Stomach (tissue), 8 donors: ENCODE measurements at regions not wholly inside any gene's neighbourhood (a gene's known extent, or its start where the extent isn't known, plus 50 kb on each side); places are given as distances from the start of the nearest gene placed in this dataset.

Experiments
- DNase-seq, 2 donors: peaks; one replicate each; pipeline versions ENCODE4 v3.0.0 to v3.0.0-alpha.2; 2013 to 2019
- H3K27ac ChIP-seq, 5 donors: fragments of 200-600 bp in 4 of 5; sonication (generic) in 4 of 5; one replicate each; pipeline ENCODE4 v1.5.1; 2013 to 2019; ENCODE audit warnings: mild to moderate bottlenecking in 1 of 5, moderate library complexity in 1 of 5
- H3K27me3 ChIP-seq, 3 donors: fragments of 200-600 bp; sonication (generic); one replicate each; pipeline ENCODE4 v1.5.1; 2017 to 2019; ENCODE audit warnings: mixed run types in 1 of 3
- H3K36me3 ChIP-seq, 4 donors: fragments of 200-600 bp; sonication (generic); 1 replicate in 3 of 4; 2 replicates in 1 of 4; pipeline ENCODE4 v1.5.1; 2016 to 2019
- H3K4me1 ChIP-seq, 4 donors: fragments of 200-600 bp; sonication (generic); one replicate each; pipeline ENCODE4 v1.5.1; 2016 to 2019
- H3K4me3 ChIP-seq, 4 donors: fragments of 200-600 bp; sonication (generic) in 3 of 4; one replicate each; pipeline ENCODE4 v1.5.1; 2016 to 2019; ENCODE audit warnings: mild to moderate bottlenecking in 1 of 4
- H3K9me3 ChIP-seq, 4 donors: fragments of 200-600 bp; sonication (generic); one replicate each; pipeline ENCODE4 v1.5.1; 2016 to 2019
- EP300 ChIP-seq: sonication (generic); formaldehyde crosslinking; IDR thresholded peaks from one replicate; pipeline ENCODE4 v1.6.1; 2017; ENCODE audit warnings: antibody characterized with exemption
- POLR2A ChIP-seq, 4 donors: fragments of 450-650 bp; IDR thresholded peaks; one replicate each; pipeline ENCODE4 v1.6.1; 2016; ENCODE audit warnings: antibody characterized with exemption in 4 of 4, control low read depth in 2 of 4, mild to moderate bottlenecking in 1 of 4, moderate library complexity in 1 of 4
- POLR2AphosphoS5 ChIP-seq, 3 donors: sonication (generic); formaldehyde crosslinking; IDR thresholded peaks; one replicate each; pipeline ENCODE4 v1.6.1; 2016; ENCODE audit warnings: antibody characterized with exemption in 3 of 3
- WGBS, 5 donors: extraction: QIAGEN DNeasy Blood & Tissue Kit in 3 of 5; methylation state at CpG; one replicate each; pipeline versions ENCODE4 v1.1.5 to v1.1.7; 2013 to 2018; 5-methylcytosine and 5-hydroxymethylcytosine counted together
- intact Hi-C: fragments of 100-400 bp; cut with DNase I; formaldehyde crosslinking; loops from one replicate; pipeline ENCODE4 v1.15.1; 2023; ENCODE audit warnings: low total_unique reads
- TF ChIP-seq, protein P1 (sequence below), 7 experiments: fragments of 450-650 bp in 4 of 7; fragments of 200-600 bp in 3 of 7; sonication (generic) in 3 of 7; IDR thresholded peaks; one replicate each; pipeline ENCODE4 v1.5.1; 2016 to 2019; ENCODE audit warnings: antibody characterized with exemption in 7 of 7, control low read depth in 2 of 7, mild to moderate bottlenecking in 1 of 7
- donor health status: healthy with polysubstance abuse.
- donor health status: Bipolar disorder and iron deficiency.
- donor health status: healthy.

DNA sequence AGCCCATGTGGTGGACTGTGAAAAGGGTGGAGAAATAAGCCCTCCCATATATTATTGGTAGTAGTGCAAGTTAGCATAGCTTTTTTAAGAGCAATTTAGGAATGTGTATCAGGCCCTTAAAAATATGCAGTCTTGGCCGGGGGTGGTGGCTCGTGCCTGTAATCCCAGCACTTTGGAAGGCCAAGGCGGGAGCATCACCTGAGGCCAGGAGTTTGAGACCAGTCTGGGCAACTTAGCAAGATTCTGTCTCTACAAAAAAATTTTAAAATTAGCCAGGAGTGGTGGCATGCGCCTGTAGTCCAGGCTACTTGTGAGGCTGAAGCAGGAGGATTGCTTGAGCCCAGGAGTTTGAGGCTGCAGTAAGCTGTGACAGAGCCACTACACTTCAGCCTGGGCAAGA is 64.2 kb upstream of the BCAT1 start:
- Histone ChIP-seq H3K36me3 (no peaks in the 10 kb centered on the region), H3K27me3 (no peaks in the 10 kb centered on the region), H3K4me1 (no peaks in the 10 kb centered on the region), H3K9me3 (no peaks in the 10 kb centered on the region), H3K27ac (no peak overlapping the region), H3K4me3 (no peak overlapping the region)
- 86 to 94% (median 91%) methylated on average over 4 of the region's 4 CpGs for WGBS, 5 donors
- TF ChIP-seq, protein P1, sequence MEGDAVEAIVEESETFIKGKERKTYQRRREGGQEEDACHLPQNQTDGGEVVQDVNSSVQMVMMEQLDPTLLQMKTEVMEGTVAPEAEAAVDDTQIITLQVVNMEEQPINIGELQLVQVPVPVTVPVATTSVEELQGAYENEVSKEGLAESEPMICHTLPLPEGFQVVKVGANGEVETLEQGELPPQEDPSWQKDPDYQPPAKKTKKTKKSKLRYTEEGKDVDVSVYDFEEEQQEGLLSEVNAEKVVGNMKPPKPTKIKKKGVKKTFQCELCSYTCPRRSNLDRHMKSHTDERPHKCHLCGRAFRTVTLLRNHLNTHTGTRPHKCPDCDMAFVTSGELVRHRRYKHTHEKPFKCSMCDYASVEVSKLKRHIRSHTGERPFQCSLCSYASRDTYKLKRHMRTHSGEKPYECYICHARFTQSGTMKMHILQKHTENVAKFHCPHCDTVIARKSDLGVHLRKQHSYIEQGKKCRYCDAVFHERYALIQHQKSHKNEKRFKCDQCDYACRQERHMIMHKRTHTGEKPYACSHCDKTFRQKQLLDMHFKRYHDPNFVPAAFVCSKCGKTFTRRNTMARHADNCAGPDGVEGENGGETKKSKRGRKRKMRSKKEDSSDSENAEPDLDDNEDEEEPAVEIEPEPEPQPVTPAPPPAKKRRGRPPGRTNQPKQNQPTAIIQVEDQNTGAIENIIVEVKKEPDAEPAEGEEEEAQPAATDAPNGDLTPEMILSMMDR (IDR thresholded peaks at IDR 0.05), result no peak
- TF ChIP-seq POLR2A (IDR thresholded peaks at IDR 0.05) (no peak), POLR2AphosphoS5 (IDR thresholded peaks at IDR 0.05) (no peak), EP300 (no peak)
- intact Hi-C loops, result no loop called here
- no peak for DNase-seq

DNA sequence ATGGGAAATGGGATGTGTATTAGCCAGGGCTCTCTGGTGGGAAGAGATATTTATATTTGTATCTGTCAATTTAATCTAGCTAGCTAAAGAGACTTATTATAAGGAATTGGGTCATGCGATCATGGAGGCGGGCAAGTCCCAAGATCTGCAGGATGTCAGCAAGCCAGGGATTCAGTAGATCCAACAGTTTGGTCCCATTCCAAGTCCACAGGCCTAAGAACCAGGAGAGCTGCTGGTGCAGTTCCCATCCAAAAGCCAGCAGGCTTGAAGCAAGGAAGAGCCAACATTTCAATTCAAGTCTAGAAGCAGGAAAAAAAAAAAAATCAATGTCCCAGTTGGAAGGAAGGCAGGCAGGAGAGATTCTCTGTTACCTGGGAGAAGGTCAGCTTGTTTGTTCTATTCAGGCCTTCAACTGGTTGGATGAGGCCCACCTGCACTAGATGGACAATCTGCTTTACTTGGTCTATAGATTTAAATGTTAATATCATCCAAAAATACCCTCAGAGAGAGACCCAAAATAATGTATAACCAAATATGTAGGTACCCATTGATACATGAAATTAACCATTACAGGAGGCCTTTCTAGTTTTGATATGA is 60.7 kb upstream of the BCAT1 start:
- no peak for DNase-seq
- H3K4me3 ChIP-seq, result no peak overlapping the region
- no peaks in the 10 kb centered on the region for H3K9me3 ChIP-seq
- intact Hi-C loops, result no loop called here
- no peak for TF ChIP-seq POLR2A (IDR thresholded peaks at IDR 0.05)
- no peak for TF ChIP-seq POLR2AphosphoS5 (IDR thresholded peaks at IDR 0.05)
- TF ChIP-seq, protein P1 (IDR thresholded peaks at IDR 0.05), result no peak
- no peak for TF ChIP-seq EP300
- no peak overlapping the region for H3K27ac ChIP-seq
- no peaks in the 10 kb centered on the region for H3K36me3 ChIP-seq
- WGBS, 5 donors, result 77 to 91% (median 88%) methylated on average over 2 of the region's 2 CpGs
- no peaks in the 10 kb centered on the region for H3K27me3 ChIP-seq
- no peaks in the 10 kb centered on the region for H3K4me1 ChIP-seq

GRCh38 chr12:25005376-25005775 is 56.5 kb upstream of the BCAT1 start:
- Histone ChIP-seq H3K9me3 (no peaks in the 10 kb centered on the region), H3K27me3 (no peaks in the 10 kb centered on the region), H3K4me3 (no peak overlapping the region), H3K27ac (no peak overlapping the region), H3K36me3 (no peaks in the 10 kb centered on the region), H3K4me1 (no peaks in the 10 kb centered on the region)
- intact Hi-C loops, result no loop called here
- no peak for DNase-seq
- TF ChIP-seq POLR2A (IDR thresholded peaks at IDR 0.05) (no peak), EP300 (no peak), POLR2AphosphoS5 (IDR thresholded peaks at IDR 0.05) (no peak)
- TF ChIP-seq, protein P1 (IDR thresholded peaks at IDR 0.05), result no peak
- 81 to 90% (median 89%) methylated on average over 4 of the region's 4 CpGs for WGBS, 5 donors

GRCh38 chr12:25004447-25004846 is 55.5 kb upstream of the BCAT1 start:
- intact Hi-C loops, result no loop called here
- DNase-seq, result no peak
- no peak overlapping the region for H3K27ac ChIP-seq

More at GRCh38 chr12:25004447-25004846, 55.5 kb upstream of the BCAT1 start:
- no peaks in the 10 kb centered on the region for H3K36me3 ChIP-seq
- no peak for TF ChIP-seq POLR2AphosphoS5 (IDR thresholded peaks at IDR 0.05)
- TF ChIP-seq, protein P1 (IDR thresholded peaks at IDR 0.05), result no peak
- TF ChIP-seq POLR2A (IDR thresholded peaks at IDR 0.05), result no peak
- no peak for TF ChIP-seq EP300
- H3K27me3 ChIP-seq, result no peaks in the 10 kb centered on the region
- no peaks in the 10 kb centered on the region for H3K4me1 ChIP-seq
- H3K9me3 ChIP-seq, result no peaks in the 10 kb centered on the region
- no peak overlapping the region for H3K4me3 ChIP-seq
- 88 to 93% (median 92%) methylated on average over 7 of the region's 7 CpGs for WGBS, 5 donors
